ENCODE measurements at regions not wholly inside any gene's neighbourhood (a gene's known extent, or its start where the extent isn't known, plus 50 kb on each side); places are given as distances from the start of the nearest gene placed in this dataset.
"Not testable (repeated sequence)": the region's sequence is repeated elsewhere in the genome, so short reads cannot be mapped to it uniquely, and the experiment has no call there.

- H3K4me1 ChIP-seq (ENCODE audit: insufficient read depth, low read length) = no peaks in the 10 kb centered on the region
- no peak overlapping the region for H3K9ac ChIP-seq (ENCODE audit: low read depth, low read length)
- H3K4me3 ChIP-seq (ENCODE audit: low read length) = no peak overlapping the region
- H3K27ac ChIP-seq (ENCODE audit: low read length) = no peak overlapping the region
- peaks cover 25% of the 10 kb centered on the region for H3K9me3 ChIP-seq (ENCODE audit: insufficient read depth, low read depth, low read length)
- no peaks in the 10 kb centered on the region for H3K36me3 ChIP-seq (ENCODE audit: insufficient read depth, low read depth, low read length)
- no peaks in the 10 kb centered on the region for H3K27me3 ChIP-seq (ENCODE audit: insufficient read depth, low read length)
Measured at GRCh38 chr4:159926871-159927270, 824.0 kb downstream of the RAPGEF2 start.

DNA sequence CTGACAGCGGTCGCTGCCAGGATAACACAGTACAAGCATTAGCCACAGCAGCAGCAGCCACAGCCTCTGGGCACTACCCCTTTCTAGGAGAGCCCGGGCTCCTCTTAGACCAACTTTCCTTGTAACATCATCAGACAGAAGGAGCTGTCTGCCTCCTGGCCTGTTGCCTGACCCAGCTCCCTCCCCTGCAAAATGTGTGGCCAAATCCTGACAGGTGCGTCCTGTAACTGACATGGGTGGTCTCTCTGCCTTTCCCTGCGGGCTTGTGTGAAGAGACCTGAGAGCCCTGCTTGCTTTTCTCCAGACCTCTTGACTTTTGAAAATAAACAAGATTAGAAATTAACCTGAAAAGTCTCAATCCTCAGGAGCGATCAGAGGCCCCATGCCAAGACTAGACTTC, 824.9 kb downstream of the RAPGEF2 start:
- H3K27ac ChIP-seq (ENCODE audit: low read length) = no peak overlapping the region
- H3K27me3 ChIP-seq (ENCODE audit: insufficient read depth, low read length) = no peaks in the 10 kb centered on the region
- H3K4me3 ChIP-seq (ENCODE audit: low read length) = no peak overlapping the region
- no peaks in the 10 kb centered on the region for H3K36me3 ChIP-seq (ENCODE audit: insufficient read depth, low read depth, low read length)
- peaks cover 25% of the 10 kb centered on the region for H3K9me3 ChIP-seq (ENCODE audit: insufficient read depth, low read depth, low read length)
- no peak overlapping the region for H3K9ac ChIP-seq (ENCODE audit: low read depth, low read length)
- H3K4me1 ChIP-seq (ENCODE audit: insufficient read depth, low read length) = no peaks in the 10 kb centered on the region

DNA sequence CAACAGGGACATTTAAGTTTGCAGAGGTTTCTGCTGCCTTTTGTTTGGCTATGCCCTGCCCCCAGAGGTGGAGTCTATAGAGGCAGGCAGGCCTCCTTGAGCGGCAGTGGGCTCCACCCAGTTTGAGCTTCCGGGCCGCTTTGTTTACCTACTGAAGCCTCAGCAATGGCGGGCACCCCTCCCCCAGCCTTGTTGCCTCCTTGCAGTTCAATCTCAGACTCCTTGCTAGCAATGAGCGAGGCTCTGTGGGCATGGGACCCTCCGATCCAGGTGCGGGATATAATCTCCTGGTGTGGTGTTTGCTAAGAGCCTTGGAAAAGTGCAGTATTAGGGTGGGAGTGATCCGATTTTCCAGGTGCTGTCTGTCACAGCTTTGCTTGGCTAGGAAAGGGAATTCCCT, 831.7 kb downstream of the RAPGEF2 start:
- H3K27me3 ChIP-seq (ENCODE audit: insufficient read depth, low read length); H3K9ac ChIP-seq (ENCODE audit: low read depth, low read length); H3K36me3 ChIP-seq (ENCODE audit: insufficient read depth, low read depth, low read length); H3K27ac ChIP-seq (ENCODE audit: low read length); H3K4me3 ChIP-seq (ENCODE audit: low read length); H3K4me1 ChIP-seq (ENCODE audit: insufficient read depth, low read length): not testable (repeated sequence)
- peaks cover 28% of the 10 kb centered on the region; the same call in 1 of the 2 replicates for H3K9me3 ChIP-seq (ENCODE audit: insufficient read depth, low read depth, low read length)

DNA sequence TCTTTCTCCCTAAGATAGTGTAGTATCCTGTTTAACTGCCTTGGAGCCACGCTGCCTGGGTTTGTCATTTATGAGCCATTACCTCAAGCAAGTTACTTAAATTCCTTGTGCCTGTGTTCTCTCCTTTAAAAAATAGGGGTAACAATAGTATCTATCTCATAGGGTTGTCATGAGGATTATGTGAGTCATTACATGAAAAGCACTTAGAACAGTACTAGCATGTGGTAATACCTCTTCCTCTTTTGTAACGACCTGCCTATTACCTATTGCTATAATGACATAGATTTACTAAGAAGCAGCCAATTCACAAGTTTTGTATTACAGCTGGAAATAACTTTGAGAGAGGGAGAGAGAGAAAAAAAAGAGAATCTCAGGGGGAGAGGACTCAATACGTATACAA, 834.7 kb downstream of the RAPGEF2 start:
- peaks cover 33% of the 10 kb centered on the region; the same call in 1 of the 2 replicates for H3K9me3 ChIP-seq (ENCODE audit: insufficient read depth, low read depth, low read length)
- no peaks in the 10 kb centered on the region for H3K4me1 ChIP-seq (ENCODE audit: insufficient read depth, low read length)
- H3K27ac ChIP-seq (ENCODE audit: low read length) = no peak overlapping the region
- H3K9ac ChIP-seq (ENCODE audit: low read depth, low read length) = no peak overlapping the region
- H3K36me3 ChIP-seq (ENCODE audit: insufficient read depth, low read depth, low read length) = no peaks in the 10 kb centered on the region
- no peak overlapping the region for H3K4me3 ChIP-seq (ENCODE audit: low read length)
- H3K27me3 ChIP-seq (ENCODE audit: insufficient read depth, low read length) = no peaks in the 10 kb centered on the region

DNA sequence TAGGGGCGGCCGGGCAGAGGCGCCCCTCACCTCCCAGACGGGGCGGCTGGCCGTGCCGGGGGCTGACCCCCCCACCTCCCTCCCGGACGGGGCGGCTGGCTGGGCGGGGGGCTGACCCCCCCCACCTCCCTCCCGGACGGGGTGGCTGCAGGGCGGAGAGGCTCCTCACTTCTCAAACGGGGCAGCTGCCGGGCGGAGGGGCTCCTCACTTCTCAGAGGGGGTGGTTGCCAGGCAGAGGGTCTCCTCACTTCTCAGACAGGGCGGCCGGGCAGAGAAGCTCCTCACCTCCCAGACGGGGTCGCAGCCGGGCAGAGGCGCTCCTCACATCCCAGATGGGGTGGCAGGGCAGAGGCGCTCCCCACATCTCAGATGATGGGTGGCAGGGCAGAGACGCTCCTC, 836.8 kb downstream of the RAPGEF2 start:
- not testable (repeated sequence) for H3K36me3 ChIP-seq (ENCODE audit: insufficient read depth, low read depth, low read length); H3K27me3 ChIP-seq (ENCODE audit: insufficient read depth, low read length)

GRCh38 chr4:159941076-159941475, 838.2 kb downstream of the RAPGEF2 start:
- H3K9me3 ChIP-seq (ENCODE audit: insufficient read depth, low read depth, low read length) = peaks cover 12% of the 10 kb centered on the region; the same call in 1 of the 2 replicates
- H3K27me3 ChIP-seq (ENCODE audit: insufficient read depth, low read length) = no peaks in the 10 kb centered on the region
- H3K36me3 ChIP-seq (ENCODE audit: insufficient read depth, low read depth, low read length) = no peaks in the 10 kb centered on the region
- H3K4me3 ChIP-seq (ENCODE audit: low read length) = no peak overlapping the region
- no peaks in the 10 kb centered on the region for H3K4me1 ChIP-seq (ENCODE audit: insufficient read depth, low read length)
- no peak overlapping the region for H3K27ac ChIP-seq (ENCODE audit: low read length)
- no peak overlapping the region for H3K9ac ChIP-seq (ENCODE audit: low read depth, low read length)

More for the DNA sequence above, 836.8 kb downstream of the RAPGEF2 start:
- not testable (repeated sequence) for H3K9ac ChIP-seq (ENCODE audit: low read depth, low read length); H3K4me3 ChIP-seq (ENCODE audit: low read length); H3K27ac ChIP-seq (ENCODE audit: low read length); H3K4me1 ChIP-seq (ENCODE audit: insufficient read depth, low read length)
- H3K9me3 ChIP-seq (ENCODE audit: insufficient read depth, low read depth, low read length) = peaks cover 25% of the 10 kb centered on the region; the same call in 1 of the 2 replicates

DNA sequence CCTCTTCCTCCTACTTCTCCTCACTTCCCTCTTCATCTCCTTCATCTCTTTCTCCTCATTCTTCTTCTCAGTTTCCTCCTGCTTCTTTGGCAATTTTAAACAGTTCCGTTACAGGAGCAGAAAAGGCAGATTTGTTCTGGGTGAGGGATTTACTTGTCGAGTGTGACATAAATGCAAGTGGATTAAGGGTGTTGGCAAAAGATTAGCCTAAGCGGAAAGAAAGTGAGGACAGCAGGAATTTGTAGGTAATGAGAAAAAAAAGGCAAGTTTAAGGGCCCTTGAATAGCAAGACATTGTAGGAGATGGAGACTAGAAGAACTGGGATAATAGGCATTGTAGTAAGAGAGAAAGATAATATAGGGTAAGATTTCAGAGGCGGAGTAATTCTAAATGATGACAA, 841.6 kb downstream of the RAPGEF2 start:
- H3K9me3 ChIP-seq (ENCODE audit: insufficient read depth, low read depth, low read length) = peaks cover 6% of the 10 kb centered on the region; the same call in 1 of the 2 replicates
- no peaks in the 10 kb centered on the region for H3K27me3 ChIP-seq (ENCODE audit: insufficient read depth, low read length)
- H3K9ac ChIP-seq (ENCODE audit: low read depth, low read length) = no peak overlapping the region
- no peak overlapping the region for H3K4me3 ChIP-seq (ENCODE audit: low read length)
- no peak overlapping the region for H3K27ac ChIP-seq (ENCODE audit: low read length)
- H3K4me1 ChIP-seq (ENCODE audit: insufficient read depth, low read length) = peaks cover 5% of the 10 kb centered on the region; the same call in 1 of the 2 replicates
- H3K36me3 ChIP-seq (ENCODE audit: insufficient read depth, low read depth, low read length) = no peaks in the 10 kb centered on the region

- H3K4me1 ChIP-seq (ENCODE audit: insufficient read depth, low read length) = peaks cover 20% of the 10 kb centered on the region; the same call in 1 of the 2 replicates
- no peak overlapping the region for H3K9ac ChIP-seq (ENCODE audit: low read depth, low read length)
- no peaks in the 10 kb centered on the region for H3K27me3 ChIP-seq (ENCODE audit: insufficient read depth, low read length)
- H3K4me3 ChIP-seq (ENCODE audit: low read length) = no peak overlapping the region
- H3K36me3 ChIP-seq (ENCODE audit: insufficient read depth, low read depth, low read length) = no peaks in the 10 kb centered on the region
- H3K27ac ChIP-seq (ENCODE audit: low read length) = peak overlapping the region; percentile 10
- H3K9me3 ChIP-seq (ENCODE audit: insufficient read depth, low read depth, low read length) = no peaks in the 10 kb centered on the region
Measured at GRCh38 chr4:159946983-159947615, 844.2 kb downstream of the RAPGEF2 start.

GRCh38 chr4:159950707-159951106, 847.8 kb downstream of the RAPGEF2 start:
- Histone ChIP-seq H3K4me1 (ENCODE audit: insufficient read depth, low read length) (peaks cover 20% of the 10 kb centered on the region; the same call in 1 of the 2 replicates), H3K9me3 (ENCODE audit: insufficient read depth, low read depth, low read length) (no peaks in the 10 kb centered on the region), H3K27me3 (ENCODE audit: insufficient read depth, low read length) (no peaks in the 10 kb centered on the region), H3K4me3 (ENCODE audit: low read length) (no peak overlapping the region), H3K36me3 (ENCODE audit: insufficient read depth, low read depth, low read length) (no peaks in the 10 kb centered on the region), H3K9ac (ENCODE audit: low read depth, low read length) (peak overlapping the region; percentile 19; the same call in 1 of the 2 replicates), H3K27ac (ENCODE audit: low read length) (peak overlapping the region; percentile 23)

GRCh38 chr4:159966746-159967145, 863.9 kb downstream of the RAPGEF2 start:
- Histone ChIP-seq H3K27ac (ENCODE audit: low read length) (no peak overlapping the region), H3K9ac (ENCODE audit: low read depth, low read length) (no peak overlapping the region), H3K4me3 (ENCODE audit: low read length) (no peak overlapping the region), H3K27me3 (ENCODE audit: insufficient read depth, low read length) (no peaks in the 10 kb centered on the region), H3K36me3 (ENCODE audit: insufficient read depth, low read depth, low read length) (no peaks in the 10 kb centered on the region), H3K4me1 (ENCODE audit: insufficient read depth, low read length) (no peaks in the 10 kb centered on the region), H3K9me3 (ENCODE audit: insufficient read depth, low read depth, low read length) (peaks cover 2% of the 10 kb centered on the region; the same call in 1 of the 2 replicates)

- not testable (repeated sequence) for H3K27me3 ChIP-seq (ENCODE audit: insufficient read depth, low read length); H3K4me3 ChIP-seq (ENCODE audit: low read length); H3K27ac ChIP-seq (ENCODE audit: low read length); H3K9ac ChIP-seq (ENCODE audit: low read depth, low read length); H3K36me3 ChIP-seq (ENCODE audit: insufficient read depth, low read depth, low read length); H3K9me3 ChIP-seq (ENCODE audit: insufficient read depth, low read depth, low read length)
- H3K4me1 ChIP-seq (ENCODE audit: insufficient read depth, low read length) = peaks cover 10% of the 10 kb centered on the region; the same call in 1 of the 2 replicates
Measured at GRCh38 chr4:159976871-159977482, 874.1 kb downstream of the RAPGEF2 start.
